Cerebellar nuclear complex (tissue), 1 donor: ENCODE measurements at regions not wholly inside any gene's neighbourhood (a gene's known extent, or its start where the extent isn't known, plus 50 kb on each side); places are given as distances from the start of the nearest gene placed in this dataset.
"Not testable (repeated sequence)": the region's sequence is repeated elsewhere in the genome, so short reads cannot be mapped to it uniquely, and the experiment has no call there.

Source experiments
- DNase-seq, 2 experiments: peaks; one replicate each; lab custom pipeline; 2025; lab: John Stamatoyannopoulos, UW

- DNase-seq, result no peak
Measured at GRCh38 chr14:28243600-28243999, 523.0 kb upstream of the FOXG1 start.

GRCh38 chr14:28245216-28245615, 521.4 kb upstream of the FOXG1 start:
- DNase-seq, result no peak

GRCh38 chr14:28247491-28247890, 519.1 kb upstream of the FOXG1 start:
- no peak for DNase-seq

- not testable (repeated sequence) for DNase-seq
Measured at GRCh38 chr14:28252124-28252523, 514.5 kb upstream of the FOXG1 start.

GRCh38 chr14:28254768-28255167, 511.8 kb upstream of the FOXG1 start:
- DNase-seq, result no peak

- no peak for DNase-seq
Measured at GRCh38 chr14:28264306-28264705, 502.3 kb upstream of the FOXG1 start.

- DNase-seq, result no peak
Measured at GRCh38 chr14:28272270-28272669, 494.3 kb upstream of the FOXG1 start.

GRCh38 chr14:28280530-28280929, 486.1 kb upstream of the FOXG1 start:
- no peak for DNase-seq

GRCh38 chr14:28280997-28281598, 485.5 kb upstream of the FOXG1 start:
- DNase-seq, result no peak

GRCh38 chr14:28284546-28285300, 481.9 kb upstream of the FOXG1 start:
- no peak for DNase-seq

- DNase-seq, result no peak
Measured at GRCh38 chr14:28294834-28295440, 471.6 kb upstream of the FOXG1 start.

- no peak for DNase-seq
Measured at GRCh38 chr14:28297559-28297958, 469.0 kb upstream of the FOXG1 start.

- DNase-seq, result no peak
Measured at GRCh38 chr14:28298156-28298555, 468.4 kb upstream of the FOXG1 start.

GRCh38 chr14:28299227-28299626, 467.4 kb upstream of the FOXG1 start:
- no peak for DNase-seq

GRCh38 chr14:28300356-28300755, 466.2 kb upstream of the FOXG1 start:
- no peak for DNase-seq

GRCh38 chr14:28301179-28301578, 465.4 kb upstream of the FOXG1 start:
- DNase-seq, result no peak

GRCh38 chr14:28303248-28303647, 463.3 kb upstream of the FOXG1 start:
- no peak for DNase-seq

GRCh38 chr14:28305938-28306337, 460.6 kb upstream of the FOXG1 start:
- DNase-seq, result no peak

- DNase-seq, result no peak
Measured at GRCh38 chr14:28307506-28307905, 459.1 kb upstream of the FOXG1 start.

- DNase-seq, result no peak
Measured at GRCh38 chr14:28308734-28309133, 457.9 kb upstream of the FOXG1 start.

GRCh38 chr14:28317890-28318675, 448.5 kb upstream of the FOXG1 start:
- DNase-seq, result not testable (repeated sequence)

GRCh38 chr14:28321475-28322244, 444.9 kb upstream of the FOXG1 start:
- DNase-seq, result no peak
